Spleen (tissue), 7 donors: ENCODE measurements at regions not wholly inside any gene's neighbourhood (a gene's known extent, or its start where the extent isn't known, plus 50 kb on each side); places are given as distances from the start of the nearest gene placed in this dataset.

Experiments
- POLR2A ChIP-seq, 3 donors: fragments of 450-650 bp; IDR thresholded peaks; one replicate each; pipeline ENCODE4 v1.5.1; 2017; ENCODE audit warnings: antibody characterized with exemption in 3 of 3, mild to moderate bottlenecking in 1 of 3
- TF ChIP-seq, protein P1 (sequence below), 11 experiments: fragments of 200-600 bp in 7 of 11; fragments of 450-650 bp in 4 of 11; sonication (generic) in 4 of 11; IDR thresholded peaks in 8 of 11; conservative IDR thresholded peaks in 3 of 11; 1 replicate in 7 of 11; 2 replicates in 4 of 11; pipeline versions ENCODE4 v1.4.0 to v1.8.0; 2016 to 2021; ENCODE audit warnings: antibody characterized with exemption in 11 of 11, inconsistent platforms in 4 of 11, mild to moderate bottlenecking in 1 of 11
- donor health status: DM: no; HTN: no; CAD: no; lungs with moderate emphysema.
- donor health status: DM: no; HTN: no; CAD: no.
- donor health status: DM: no; HTN: no; CAD: no.

- TF ChIP-seq, protein P1, sequence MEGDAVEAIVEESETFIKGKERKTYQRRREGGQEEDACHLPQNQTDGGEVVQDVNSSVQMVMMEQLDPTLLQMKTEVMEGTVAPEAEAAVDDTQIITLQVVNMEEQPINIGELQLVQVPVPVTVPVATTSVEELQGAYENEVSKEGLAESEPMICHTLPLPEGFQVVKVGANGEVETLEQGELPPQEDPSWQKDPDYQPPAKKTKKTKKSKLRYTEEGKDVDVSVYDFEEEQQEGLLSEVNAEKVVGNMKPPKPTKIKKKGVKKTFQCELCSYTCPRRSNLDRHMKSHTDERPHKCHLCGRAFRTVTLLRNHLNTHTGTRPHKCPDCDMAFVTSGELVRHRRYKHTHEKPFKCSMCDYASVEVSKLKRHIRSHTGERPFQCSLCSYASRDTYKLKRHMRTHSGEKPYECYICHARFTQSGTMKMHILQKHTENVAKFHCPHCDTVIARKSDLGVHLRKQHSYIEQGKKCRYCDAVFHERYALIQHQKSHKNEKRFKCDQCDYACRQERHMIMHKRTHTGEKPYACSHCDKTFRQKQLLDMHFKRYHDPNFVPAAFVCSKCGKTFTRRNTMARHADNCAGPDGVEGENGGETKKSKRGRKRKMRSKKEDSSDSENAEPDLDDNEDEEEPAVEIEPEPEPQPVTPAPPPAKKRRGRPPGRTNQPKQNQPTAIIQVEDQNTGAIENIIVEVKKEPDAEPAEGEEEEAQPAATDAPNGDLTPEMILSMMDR (IDR thresholded peaks at IDR 0.05 in 8 of 11, conservative IDR thresholded peaks at IDR 0.05 in 3 of 11): no peak
- TF ChIP-seq POLR2A (IDR thresholded peaks at IDR 0.05): no peak
Observed at GRCh38 chr13:22412452-22412851, 741.6 kb downstream of the FGF9 start.
